NCI-H748 (cell line): ENCODE measurements at regions not wholly inside any gene's neighbourhood (a gene's known extent, or its start where the extent isn't known, plus 50 kb on each side); places are given as distances from the start of the nearest gene placed in this dataset.
"Not testable (repeated sequence)": the region's sequence is repeated elsewhere in the genome, so short reads cannot be mapped to it uniquely, and the experiment has no call there.

Experiments used
- DNase-seq: peaks from one replicate; lab custom pipeline; 2025; ENCODE audit not compliant: unreplicated experiment; lab: John Stamatoyannopoulos, UW

- peak; percentile 15 for DNase-seq
Measured at GRCh38 chr6:23620911-23621401, 505.1 kb upstream of the NRSN1 start.

- peak; percentile 43 for DNase-seq
Measured at GRCh38 chr6:23630726-23631635, 495.0 kb upstream of the NRSN1 start.

DNA sequence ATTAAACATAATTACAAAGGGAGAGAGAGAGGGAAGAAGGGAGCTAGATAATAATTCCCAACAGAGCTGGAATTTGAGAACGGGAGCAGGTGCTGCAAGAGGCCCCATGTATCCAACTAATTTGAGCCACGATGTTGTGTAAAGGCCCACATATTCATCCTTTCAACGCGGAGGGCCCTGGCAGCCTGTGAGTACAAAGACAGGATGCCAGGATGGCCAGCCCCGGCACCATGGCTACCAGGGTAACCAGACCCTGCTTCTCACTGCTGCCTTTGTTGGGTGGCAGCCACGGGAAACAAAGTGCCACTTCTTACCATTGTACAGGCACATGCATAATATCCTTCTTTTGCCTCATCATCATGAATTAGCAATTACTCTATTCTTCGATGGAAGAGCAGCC is 492.0 kb upstream of the NRSN1 start:
- peak; percentile 99 for DNase-seq

DNA sequence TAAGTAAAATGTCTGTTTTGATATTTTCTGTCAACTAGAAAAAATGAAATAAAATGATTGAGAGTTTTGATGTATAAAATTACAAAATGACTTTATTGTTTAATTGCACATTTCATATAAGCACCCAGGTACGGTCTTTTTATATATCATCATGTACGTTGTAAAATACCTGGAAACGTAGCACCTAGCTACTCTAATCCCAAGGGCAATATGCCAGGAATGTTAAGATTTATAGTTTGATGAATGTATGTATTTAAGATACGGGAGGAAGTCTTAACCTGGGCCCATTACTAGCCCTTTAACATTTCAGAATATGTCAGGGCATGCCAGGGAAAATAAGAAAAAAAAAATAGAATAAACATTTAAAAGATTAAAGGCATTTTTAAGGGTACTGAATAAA is 490.9 kb upstream of the NRSN1 start:
- no peak for DNase-seq

- no peak for DNase-seq
Measured at GRCh38 chr6:23637296-23637695, 488.7 kb upstream of the NRSN1 start.

DNA sequence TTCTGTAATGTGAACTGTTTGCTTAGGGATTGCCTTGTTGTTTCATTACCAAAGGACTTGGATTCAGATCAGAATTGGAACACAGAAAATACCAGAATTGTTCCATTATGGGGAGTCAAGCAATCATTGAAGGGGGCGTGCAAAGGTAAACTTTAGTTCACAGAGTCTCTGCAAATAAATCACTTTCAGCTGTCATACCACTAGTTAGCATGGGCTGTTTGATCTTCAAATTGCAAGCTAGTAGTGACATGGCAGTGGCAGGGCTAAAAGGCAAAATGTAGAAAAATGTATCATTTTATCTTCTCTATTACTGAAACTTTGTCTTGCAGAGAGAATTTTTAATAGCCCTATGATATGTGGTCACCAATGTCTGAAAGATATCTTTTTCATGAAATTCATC is 483.2 kb upstream of the NRSN1 start:
- DNase-seq, result peak; percentile 61

DNA sequence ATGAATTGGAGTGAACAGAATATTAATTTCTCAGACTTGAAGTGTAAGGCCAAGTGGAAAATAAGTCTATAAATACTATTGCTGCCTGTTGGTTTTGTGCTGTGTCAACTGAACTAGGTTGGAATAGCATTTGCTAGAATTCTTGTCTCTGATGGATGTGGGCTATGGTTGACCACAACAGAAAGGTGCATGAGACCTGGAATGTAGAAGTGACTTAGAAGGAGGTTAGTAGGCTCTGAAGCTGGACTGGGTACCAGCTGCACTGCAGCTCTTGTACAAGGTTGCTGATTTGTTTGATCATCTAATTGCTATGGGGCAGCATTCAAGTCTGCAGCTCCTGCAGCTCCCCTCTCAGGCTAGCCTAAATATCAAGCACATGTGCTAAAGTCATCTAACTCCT is 479.0 kb upstream of the NRSN1 start:
- DNase-seq, result peak; percentile 76

- DNase-seq, result peak; percentile 30
Measured at GRCh38 chr6:23650676-23651075, 475.3 kb upstream of the NRSN1 start.

- DNase-seq, result no peak
Measured at GRCh38 chr6:23654745-23655144, 471.3 kb upstream of the NRSN1 start.

DNA sequence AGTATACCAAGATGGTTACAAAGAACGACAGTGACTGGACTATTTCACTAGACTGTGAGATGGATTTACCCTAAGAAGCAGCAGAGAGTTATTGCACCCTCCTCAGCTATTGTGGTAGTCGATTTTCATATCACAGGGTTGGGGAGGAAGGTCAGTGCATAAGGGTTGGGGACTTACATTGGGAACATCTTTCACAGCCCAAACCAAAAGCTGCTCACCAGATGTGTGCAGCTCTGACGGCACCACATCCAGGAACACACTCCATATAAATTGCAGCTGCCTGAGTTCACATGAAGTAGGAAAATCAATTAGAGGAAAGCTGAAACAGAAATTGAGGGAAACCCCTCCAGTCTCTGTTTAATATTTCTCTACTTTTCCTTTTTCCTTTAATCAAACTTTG is 470.5 kb upstream of the NRSN1 start:
- DNase-seq, result peak; percentile 67

GRCh38 chr6:23656255-23657194 is 469.5 kb upstream of the NRSN1 start:
- peak; percentile 99 for DNase-seq

- DNase-seq, result peak; percentile 82
Measured at GRCh38 chr6:23659125-23659524, 466.9 kb upstream of the NRSN1 start.

DNA sequence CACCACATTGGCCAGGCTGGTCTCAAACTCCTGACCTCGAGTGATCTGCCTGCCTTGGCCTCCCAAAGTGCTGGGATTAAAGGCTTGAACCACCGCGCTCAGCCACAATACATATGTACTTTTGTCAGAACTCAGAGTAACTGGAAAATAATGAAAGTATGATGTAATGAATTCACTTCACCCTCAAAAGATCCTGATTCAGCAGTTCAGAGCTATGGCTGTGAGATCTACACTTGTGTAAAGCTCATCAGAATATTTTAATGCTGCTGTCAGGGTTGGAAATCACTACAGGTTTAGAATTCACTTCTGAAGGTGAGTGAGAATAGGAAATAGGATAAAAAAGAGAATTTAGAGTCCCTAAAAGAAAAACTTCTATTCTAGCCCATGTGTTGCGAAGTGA is 464.5 kb upstream of the NRSN1 start:
- no peak for DNase-seq

DNA sequence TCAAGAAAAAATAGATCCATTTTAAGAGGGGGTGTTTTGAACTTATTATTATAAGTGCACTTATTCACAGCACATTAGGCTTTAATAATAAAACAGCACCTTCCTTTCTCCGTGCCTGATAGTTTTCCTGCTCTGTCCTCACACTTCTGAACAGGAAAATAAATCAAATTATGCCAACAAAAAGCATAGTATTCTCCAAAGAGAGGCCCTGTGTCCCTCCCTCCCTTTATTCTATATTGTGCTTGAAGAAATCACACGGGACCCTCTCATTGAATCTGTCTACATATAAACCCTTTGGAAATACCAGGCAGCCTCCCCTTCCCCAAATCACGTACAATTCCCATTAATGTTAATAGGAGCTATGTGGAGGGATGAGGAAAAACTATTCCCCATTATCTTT is 462.9 kb upstream of the NRSN1 start:
- no peak for DNase-seq

DNA sequence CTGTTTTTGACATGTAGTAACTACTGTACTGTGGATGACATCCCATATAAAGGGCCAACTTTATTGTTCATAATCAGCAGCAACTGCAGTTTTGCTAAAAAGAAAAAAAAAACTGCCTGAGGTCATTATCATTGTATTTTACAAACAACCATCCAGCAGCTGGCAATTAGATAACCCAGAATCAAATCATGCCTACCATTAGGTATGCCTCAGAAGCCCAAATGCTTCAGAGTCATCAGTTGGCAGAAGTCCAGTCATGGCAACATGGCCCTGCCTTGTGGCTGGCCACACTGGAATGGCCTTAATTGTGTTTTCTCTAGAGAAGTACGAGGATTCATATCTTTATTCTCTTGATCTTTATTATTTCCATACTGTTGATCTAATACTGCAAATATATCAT is 462.4 kb upstream of the NRSN1 start:
- peak; percentile 65 for DNase-seq

DNA sequence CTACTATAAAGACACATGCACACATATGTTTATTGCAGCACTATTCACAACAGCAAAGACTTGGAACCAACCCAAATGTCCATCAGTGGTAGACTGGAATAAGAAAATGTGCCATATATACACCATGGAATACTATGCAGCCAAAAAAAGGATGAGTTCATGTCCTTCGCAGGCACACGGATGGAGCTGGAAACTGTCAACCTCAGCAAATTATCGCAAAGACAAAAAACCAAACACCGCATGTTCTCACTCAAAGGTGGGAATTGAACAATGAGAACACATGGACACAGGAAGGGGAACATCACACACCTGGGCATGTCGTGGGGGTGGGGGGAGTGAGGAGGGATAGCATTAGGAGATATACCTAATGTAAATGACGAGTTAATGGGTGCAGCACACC is 460.1 kb upstream of the NRSN1 start:
- not testable (repeated sequence) for DNase-seq

GRCh38 chr6:23672737-23673136 is 453.3 kb upstream of the NRSN1 start:
- DNase-seq, result no peak

- DNase-seq, result no peak
Measured at GRCh38 chr6:23678626-23679025, 447.4 kb upstream of the NRSN1 start.

DNA sequence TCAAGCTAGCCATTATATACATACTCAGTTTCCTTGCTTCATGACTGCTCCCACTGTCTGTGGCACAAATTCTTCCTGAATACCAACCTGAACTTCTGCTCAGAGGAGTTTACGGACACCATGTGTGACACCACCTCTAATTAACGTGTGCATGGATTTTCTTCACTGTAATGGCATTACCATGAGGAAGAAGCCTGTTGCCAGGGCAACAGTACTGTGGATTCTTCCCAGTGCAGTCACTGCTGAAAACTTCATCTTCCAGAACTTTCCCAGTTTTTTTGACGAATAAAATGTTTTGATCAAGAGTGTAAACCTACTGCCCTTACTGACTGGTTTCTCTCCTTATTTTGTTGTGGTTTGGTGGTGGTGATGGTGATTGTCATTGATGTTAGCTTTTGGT is 444.3 kb upstream of the NRSN1 start:
- peak; percentile 19 for DNase-seq

DNA sequence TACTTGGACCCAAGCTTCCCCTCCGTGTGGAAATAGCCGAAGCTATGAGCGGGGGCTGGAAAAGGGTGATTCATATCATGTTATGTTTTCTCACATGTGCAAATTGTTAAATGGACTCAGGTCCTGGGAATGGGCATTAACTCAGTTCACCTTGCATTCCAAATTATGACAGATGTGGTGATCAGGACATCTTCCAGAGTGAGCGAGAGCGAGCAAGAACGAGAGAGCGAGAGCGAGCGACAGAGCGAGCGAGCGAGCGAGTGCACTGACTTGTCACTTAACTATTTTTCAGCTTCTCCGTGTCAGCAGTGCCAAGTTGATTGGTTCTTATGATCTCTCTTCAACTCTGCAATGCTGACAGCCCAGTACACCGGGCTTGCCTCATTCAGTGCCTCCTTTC is 437.4 kb upstream of the NRSN1 start:
- DNase-seq, result no peak

GRCh38 chr6:23690453-23691049 is 435.5 kb upstream of the NRSN1 start:
- peak; percentile 99 for DNase-seq
